Thoracic aorta (tissue), 2 donors: ENCODE measurements at regions not wholly inside any gene's neighbourhood (a gene's known extent, or its start where the extent isn't known, plus 50 kb on each side); places are given as distances from the start of the nearest gene placed in this dataset.

Source experiments
- ATAC-seq: fragments of 150-250 bp; one replicate; pipeline ENCODE4 v1.8.0; 2017; ENCODE audit warnings: low read depth; ENCODE audit not compliant: insufficient number of reproducible peaks, low FRiP score
- DNase-seq: peaks from one replicate; pipeline ENCODE4 v3.0.0-alpha.2; 2020; ENCODE audit warnings: low spot score
- H3K27ac ChIP-seq, 2 donors: fragments of 200-600 bp; sonication (generic); 1 replicate in 1 of 2; 2 replicates in 1 of 2; pipeline ENCODE4 v1.5.1; 2016; ENCODE audit warnings: mild to moderate bottlenecking in 2 of 2, moderate library complexity in 2 of 2
- H3K27me3 ChIP-seq: fragments of 200-600 bp; sonication (generic); replicated peaks from 2 replicates; pipeline ENCODE4 v1.6.0; 2016; ENCODE audit warnings: mild to moderate bottlenecking; ENCODE audit not compliant: insufficient read depth
- H3K36me3 ChIP-seq: fragments of 200-600 bp; sonication (generic); one replicate; pipeline ENCODE4 v1.5.1; 2016
- H3K4me1 ChIP-seq, 2 donors: fragments of 200-600 bp; sonication (generic); 1 replicate in 1 of 2; 2 replicates in 1 of 2; pipeline versions ENCODE4 v1.5.1 to v1.6.0; 2016; ENCODE audit warnings: low read depth in 2 of 2, mild to moderate bottlenecking in 1 of 2; ENCODE audit not compliant: control insufficient read depth in 1 of 2
- H3K4me3 ChIP-seq: fragments of 200-600 bp; sonication (generic); 2 replicates; pipeline ENCODE4 v1.5.1; 2016; ENCODE audit warnings: mild to moderate bottlenecking
- H3K9me3 ChIP-seq: fragments of 200-600 bp; sonication (generic); 2 replicates; pipeline ENCODE4 v1.5.1; 2016
- CTCF ChIP-seq: fragments of 200-600 bp; sonication (generic); IDR thresholded peaks from one replicate; pipeline ENCODE4 v1.5.1; 2019; ENCODE audit warnings: antibody characterized with exemption

- Histone ChIP-seq H3K27ac (no peak overlapping the region), H3K27me3 (no peaks in the 10 kb centered on the region), H3K9me3 (no peaks in the 10 kb centered on the region), H3K4me1 (peaks cover 0 to 6% of the 10 kb centered on the region in 2 donors), H3K36me3 (no peaks in the 10 kb centered on the region), H3K4me3 (no peak overlapping the region)
- DNase-seq = no peak
- no peak for TF ChIP-seq CTCF
- ATAC-seq = no peak
Observed at GRCh38 chr12:88251798-88252197, 109.7 kb downstream of the TMTC3 start.

GRCh38 chr12:88253371-88253978 lies 111.4 kb downstream of the TMTC3 start:
- Histone ChIP-seq H3K4me3 (no peak overlapping the region), H3K27me3 (no peaks in the 10 kb centered on the region), H3K27ac (no peak overlapping the region), H3K36me3 (no peaks in the 10 kb centered on the region), H3K9me3 (no peaks in the 10 kb centered on the region), H3K4me1 (peaks cover 0 to 6% of the 10 kb centered on the region in 2 donors)
- no peak for DNase-seq
- no peak for TF ChIP-seq CTCF
- ATAC-seq = no peak

GRCh38 chr12:88255224-88255623 lies 113.1 kb downstream of the TMTC3 start:
- ATAC-seq (no peak), DNase-seq (no peak)
- Histone ChIP-seq H3K27ac (no peak overlapping the region), H3K27me3 (no peaks in the 10 kb centered on the region), H3K9me3 (no peaks in the 10 kb centered on the region), H3K4me3 (no peak overlapping the region), H3K36me3 (no peaks in the 10 kb centered on the region), H3K4me1 (peaks cover 0 to 6% of the 10 kb centered on the region in 2 donors)
- TF ChIP-seq CTCF = no peak

- H3K9me3 ChIP-seq = no peaks in the 10 kb centered on the region
- no peak overlapping the region for H3K27ac ChIP-seq
- ATAC-seq (no peak), DNase-seq (no peak)
- no peak overlapping the region for H3K4me3 ChIP-seq
- H3K36me3 ChIP-seq = no peaks in the 10 kb centered on the region
- no peak for TF ChIP-seq CTCF
- no peaks in the 10 kb centered on the region for H3K27me3 ChIP-seq
- peaks cover 0 to 6% of the 10 kb centered on the region in 2 donors for H3K4me1 ChIP-seq
Observed at GRCh38 chr12:88255847-88256246, 113.7 kb downstream of the TMTC3 start.

GRCh38 chr12:88258396-88258795 lies 116.3 kb downstream of the TMTC3 start:
- ATAC-seq (no peak), DNase-seq (no peak)
- Histone ChIP-seq H3K27ac (no peak overlapping the region), H3K4me3 (no peak overlapping the region), H3K27me3 (no peaks in the 10 kb centered on the region), H3K4me1 (peaks cover 0 to under 1% of the 10 kb centered on the region in 2 donors), H3K36me3 (no peaks in the 10 kb centered on the region), H3K9me3 (no peaks in the 10 kb centered on the region)
- TF ChIP-seq CTCF = no peak
